ENCODE measurements at regions not wholly inside any gene's neighbourhood (a gene's known extent, or its start where the extent isn't known, plus 50 kb on each side); places are given as distances from the start of the nearest gene placed in this dataset.

- H3K27ac ChIP-seq: no peak overlapping the region
- TF ChIP-seq, protein P1, sequence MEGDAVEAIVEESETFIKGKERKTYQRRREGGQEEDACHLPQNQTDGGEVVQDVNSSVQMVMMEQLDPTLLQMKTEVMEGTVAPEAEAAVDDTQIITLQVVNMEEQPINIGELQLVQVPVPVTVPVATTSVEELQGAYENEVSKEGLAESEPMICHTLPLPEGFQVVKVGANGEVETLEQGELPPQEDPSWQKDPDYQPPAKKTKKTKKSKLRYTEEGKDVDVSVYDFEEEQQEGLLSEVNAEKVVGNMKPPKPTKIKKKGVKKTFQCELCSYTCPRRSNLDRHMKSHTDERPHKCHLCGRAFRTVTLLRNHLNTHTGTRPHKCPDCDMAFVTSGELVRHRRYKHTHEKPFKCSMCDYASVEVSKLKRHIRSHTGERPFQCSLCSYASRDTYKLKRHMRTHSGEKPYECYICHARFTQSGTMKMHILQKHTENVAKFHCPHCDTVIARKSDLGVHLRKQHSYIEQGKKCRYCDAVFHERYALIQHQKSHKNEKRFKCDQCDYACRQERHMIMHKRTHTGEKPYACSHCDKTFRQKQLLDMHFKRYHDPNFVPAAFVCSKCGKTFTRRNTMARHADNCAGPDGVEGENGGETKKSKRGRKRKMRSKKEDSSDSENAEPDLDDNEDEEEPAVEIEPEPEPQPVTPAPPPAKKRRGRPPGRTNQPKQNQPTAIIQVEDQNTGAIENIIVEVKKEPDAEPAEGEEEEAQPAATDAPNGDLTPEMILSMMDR (conservative IDR thresholded peaks at IDR 0.05): no peak
These were observed 1150.5 kb upstream of the TMPRSS15 start for GRCh38 chr21:19553919-19554615.

DNA sequence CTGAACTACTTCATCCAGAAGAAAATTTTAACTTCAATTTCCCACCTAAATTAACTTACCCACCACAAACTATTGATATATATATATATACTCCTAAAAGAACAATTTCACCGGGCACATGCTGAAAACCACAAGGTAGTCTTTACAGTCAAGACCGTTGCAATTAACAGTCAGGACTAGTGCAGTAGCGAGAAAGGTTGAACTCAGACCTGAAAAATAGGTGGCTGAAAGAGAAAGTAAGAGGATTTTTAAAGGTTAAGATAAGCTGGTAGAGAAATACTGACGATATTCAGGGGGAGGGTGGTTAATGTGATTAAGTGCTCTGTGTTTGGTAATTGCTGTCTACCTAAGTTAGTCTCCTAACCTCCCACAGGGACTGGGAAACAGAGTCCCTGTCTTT is 1153.5 kb upstream of the TMPRSS15 start:
- TF ChIP-seq, protein P1 (conservative IDR thresholded peaks at IDR 0.05): no peak
- no peak overlapping the region for H3K27ac ChIP-seq

DNA sequence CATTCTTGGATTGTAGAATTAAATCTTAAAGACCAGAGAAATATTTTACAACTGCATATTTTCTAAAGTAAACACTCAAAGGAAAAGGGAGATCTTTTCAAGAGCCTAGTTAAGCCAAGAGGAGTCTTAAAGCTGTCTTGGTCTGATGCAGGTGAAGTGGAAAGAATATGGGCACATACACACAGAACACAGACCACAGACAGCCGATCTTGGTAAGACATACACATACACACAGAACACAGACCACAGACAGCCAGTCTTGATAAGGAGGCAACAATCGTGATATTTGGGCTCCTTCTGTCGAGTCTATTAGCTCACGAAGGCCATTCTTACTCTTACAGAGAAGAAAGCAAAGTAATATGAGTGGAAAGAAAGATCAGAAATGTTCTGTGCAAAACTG is 1153.9 kb upstream of the TMPRSS15 start:
- H3K27ac ChIP-seq: no peak overlapping the region
- TF ChIP-seq, protein P1 (conservative IDR thresholded peaks at IDR 0.05): no peak

GRCh38 chr21:19565587-19565986 is 1162.0 kb upstream of the TMPRSS15 start:
- TF ChIP-seq, protein P1 (conservative IDR thresholded peaks at IDR 0.05): peak; percentile 73
- H3K27ac ChIP-seq: no peak overlapping the region

- peak overlapping the region; percentile 15; the same call in 1 of the 2 replicates for H3K27ac ChIP-seq
- TF ChIP-seq, protein P1 (conservative IDR thresholded peaks at IDR 0.05): no peak
These were observed 1163.4 kb upstream of the TMPRSS15 start for GRCh38 chr21:19566975-19567374.

GRCh38 chr21:19577381-19577780 is 1173.8 kb upstream of the TMPRSS15 start:
- H3K27ac ChIP-seq: no peak overlapping the region
- TF ChIP-seq, protein P1 (conservative IDR thresholded peaks at IDR 0.05): no peak

- TF ChIP-seq, protein P1 (conservative IDR thresholded peaks at IDR 0.05): no peak
- H3K27ac ChIP-seq: no peak overlapping the region
These were observed 1186.5 kb upstream of the TMPRSS15 start for GRCh38 chr21:19590044-19590443.

Data from VCaP (cell line).